HEK293 (cell line): ENCODE measurements at regions not wholly inside any gene's neighbourhood (a gene's known extent, or its start where the extent isn't known, plus 50 kb on each side); places are given as distances from the start of the nearest gene placed in this dataset.

ENCODE experiments used
- CTCF ChIP-seq: fragments of 450-650 bp; formaldehyde crosslinking; IDR thresholded peaks from 2 replicates; pipeline ENCODE4 v1.5.1; 2016; ENCODE audit warnings: missing biosample characterization, missing genetic modification characterization
- PRDM4 ChIP-seq: fragments of 450-650 bp; formaldehyde crosslinking; IDR thresholded peaks from 2 replicates; pipeline ENCODE4 v1.5.1; 2017; ENCODE audit warnings: missing biosample characterization, missing genetic modification characterization
- REST ChIP-seq: fragments of 450-650 bp; formaldehyde crosslinking; IDR thresholded peaks from 2 replicates; pipeline ENCODE4 v1.5.1; 2016; ENCODE audit warnings: missing biosample characterization, missing genetic modification characterization
- TF ChIP-seq, protein P1 (sequence below): fragments of 450-650 bp; formaldehyde crosslinking; conservative IDR thresholded peaks from 2 replicates; pipeline ENCODE4 v1.5.1; 2016; ENCODE audit warnings: low read depth, missing biosample characterization, missing genetic modification characterization
- TF ChIP-seq, protein P2 (sequence below): fragments of 450-650 bp; formaldehyde crosslinking; IDR thresholded peaks from 2 replicates; pipeline ENCODE4 v1.5.1; 2016; ENCODE audit warnings: missing biosample characterization, missing genetic modification characterization

- TF ChIP-seq CTCF (no peak), REST (no peak), PRDM4 (tag by site-specific recombination) (no peak)
- TF ChIP-seq, protein P1, sequence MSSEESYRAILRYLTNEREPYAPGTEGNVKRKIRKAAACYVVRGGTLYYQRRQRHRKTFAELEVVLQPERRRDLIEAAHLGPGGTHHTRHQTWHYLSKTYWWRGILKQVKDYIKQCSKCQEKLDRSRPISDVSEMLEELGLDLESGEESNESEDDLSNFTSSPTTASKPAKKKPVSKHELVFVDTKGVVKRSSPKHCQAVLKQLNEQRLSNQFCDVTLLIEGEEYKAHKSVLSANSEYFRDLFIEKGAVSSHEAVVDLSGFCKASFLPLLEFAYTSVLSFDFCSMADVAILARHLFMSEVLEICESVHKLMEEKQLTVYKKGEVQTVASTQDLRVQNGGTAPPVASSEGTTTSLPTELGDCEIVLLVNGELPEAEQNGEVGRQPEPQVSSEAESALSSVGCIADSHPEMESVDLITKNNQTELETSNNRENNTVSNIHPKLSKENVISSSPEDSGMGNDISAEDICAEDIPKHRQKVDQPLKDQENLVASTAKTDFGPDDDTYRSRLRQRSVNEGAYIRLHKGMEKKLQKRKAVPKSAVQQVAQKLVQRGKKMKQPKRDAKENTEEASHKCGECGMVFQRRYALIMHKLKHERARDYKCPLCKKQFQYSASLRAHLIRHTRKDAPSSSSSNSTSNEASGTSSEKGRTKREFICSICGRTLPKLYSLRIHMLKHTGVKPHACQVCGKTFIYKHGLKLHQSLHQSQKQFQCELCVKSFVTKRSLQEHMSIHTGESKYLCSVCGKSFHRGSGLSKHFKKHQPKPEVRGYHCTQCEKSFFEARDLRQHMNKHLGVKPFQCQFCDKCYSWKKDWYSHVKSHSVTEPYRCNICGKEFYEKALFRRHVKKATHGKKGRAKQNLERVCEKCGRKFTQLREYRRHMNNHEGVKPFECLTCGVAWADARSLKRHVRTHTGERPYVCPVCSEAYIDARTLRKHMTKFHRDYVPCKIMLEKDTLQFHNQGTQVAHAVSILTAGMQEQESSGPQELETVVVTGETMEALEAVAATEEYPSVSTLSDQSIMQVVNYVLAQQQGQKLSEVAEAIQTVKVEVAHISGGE, result no peak
- TF ChIP-seq, protein P2, sequence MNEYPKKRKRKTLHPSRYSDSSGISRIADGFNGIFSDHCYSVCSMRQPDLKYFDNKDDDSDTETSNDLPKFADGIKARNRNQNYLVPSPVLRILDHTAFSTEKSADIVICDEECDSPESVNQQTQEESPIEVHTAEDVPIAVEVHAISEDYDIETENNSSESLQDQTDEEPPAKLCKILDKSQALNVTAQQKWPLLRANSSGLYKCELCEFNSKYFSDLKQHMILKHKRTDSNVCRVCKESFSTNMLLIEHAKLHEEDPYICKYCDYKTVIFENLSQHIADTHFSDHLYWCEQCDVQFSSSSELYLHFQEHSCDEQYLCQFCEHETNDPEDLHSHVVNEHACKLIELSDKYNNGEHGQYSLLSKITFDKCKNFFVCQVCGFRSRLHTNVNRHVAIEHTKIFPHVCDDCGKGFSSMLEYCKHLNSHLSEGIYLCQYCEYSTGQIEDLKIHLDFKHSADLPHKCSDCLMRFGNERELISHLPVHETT, result no peak
These were observed 826.1 kb downstream of the STPG2 start for GRCh38 chr4:97317201-97317600.
